OCI-LY3 (cell line): ENCODE measurements at regions not wholly inside any gene's neighbourhood (a gene's known extent, or its start where the extent isn't known, plus 50 kb on each side); places are given as distances from the start of the nearest gene placed in this dataset.

ENCODE experiments used
- H2AFZ ChIP-seq: fragments of 200-600, 300-600 bp; shearing (Covaris generic); 2 replicates; pipeline ENCODE4 v1.6.0; 2014; ENCODE audit warnings: antibody characterized with exemption, low read depth, low read length
- H3K27ac ChIP-seq: fragments of 200-600, 300-600 bp; sonication (generic); 2 replicates; pipeline ENCODE4 v1.5.1; 2014; ENCODE audit warnings: mild to moderate bottlenecking, low read length, moderate library complexity, mixed read lengths
- H3K27me3 ChIP-seq: fragments of 200-600, 300-600 bp; sonication (generic); 2 replicates; pipeline ENCODE4 v1.6.1; 2014; ENCODE audit warnings: low read depth, low read length, mixed read lengths
- H3K36me3 ChIP-seq: fragments of 200-600, 300-600 bp; sonication (generic); replicated peaks from 2 replicates; pipeline ENCODE3; 2014; ENCODE audit warnings: low read depth, low read length, mixed read lengths
- H3K4me1 ChIP-seq: fragments of 300-600, 200-600 bp; sonication (generic); 2 replicates; pipeline ENCODE4 v1.6.1; 2014; ENCODE audit warnings: low read length, mixed read lengths
- H3K4me2 ChIP-seq: fragments of 200-600, 300-600 bp; sonication (generic); 2 replicates; pipeline ENCODE4 v1.6.1; 2014; ENCODE audit warnings: low read length, mixed read lengths
- H3K4me3 ChIP-seq: fragments of 300-600, 200-600 bp; sonication (generic); 2 replicates; pipeline ENCODE4 v1.5.1; 2014; ENCODE audit warnings: antibody characterized with exemption, mild to moderate bottlenecking, low read length, moderate library complexity
- H3K79me2 ChIP-seq: fragments of 300-600, 200-600 bp; shearing (Covaris generic); 2 replicates; pipeline ENCODE4 v1.6.1; 2014; ENCODE audit warnings: mild to moderate bottlenecking, low read length, mixed read lengths
- H3K9ac ChIP-seq: fragments of 300-600, 200-600 bp; shearing (Covaris generic); 2 replicates; pipeline ENCODE4 v1.6.0; 2014; ENCODE audit warnings: mild to moderate bottlenecking, low read length, moderate library complexity
- H3K9me3 ChIP-seq: fragments of 200-600, 300-600 bp; shearing (Covaris generic); 2 replicates; pipeline ENCODE4 v1.6.1; 2014; ENCODE audit warnings: low read length, mixed read lengths; ENCODE audit not compliant: insufficient read depth
- H4K20me1 ChIP-seq: fragments of 200-600, 300-600 bp; sonication (generic); 2 replicates; pipeline ENCODE4 v1.6.1; 2016; ENCODE audit warnings: low read length, mixed read lengths; ENCODE audit not compliant: insufficient read depth
- EZH2phosphoT487 ChIP-seq: fragments of 200-600 bp; shearing (Covaris generic); IDR thresholded peaks from 2 replicates; pipeline ENCODE4 v1.6.1; 2018; ENCODE audit warnings: antibody characterized with exemption, mixed run types, low read depth
- TF ChIP-seq, protein P1 (sequence below): fragments of 200-600, 300-600 bp; sonication (generic); IDR thresholded peaks from 2 replicates; pipeline ENCODE4 v1.5.1; 2014; ENCODE audit warnings: antibody characterized with exemption, low read length, low read depth

DNA sequence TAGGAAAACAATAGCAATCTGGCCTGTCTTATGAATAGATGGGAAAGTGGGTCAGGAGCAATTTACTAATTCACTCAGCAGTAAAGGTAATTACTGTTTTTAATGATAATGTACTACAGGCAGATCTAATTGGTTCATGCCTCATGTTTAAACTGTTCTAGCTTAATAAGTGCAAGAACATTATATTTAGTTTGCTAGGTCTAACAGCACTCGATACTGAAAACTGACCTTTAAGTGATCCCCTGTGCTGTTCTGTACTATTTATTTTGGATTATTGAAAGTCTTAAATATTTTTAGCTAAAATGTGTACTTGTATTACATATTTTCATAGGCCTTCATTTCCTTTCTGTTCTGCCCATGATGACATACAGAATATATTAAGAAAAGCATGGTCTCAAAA is 998.0 kb upstream of the GJE1 start:
- Histone ChIP-seq H3K9ac (no peak overlapping the region), H3K79me2 (no peaks in the 10 kb centered on the region), H3K27me3 (no peaks in the 10 kb centered on the region), H2AFZ (no peak overlapping the region), H3K4me3 (no peak overlapping the region), H4K20me1 (no peaks in the 10 kb centered on the region), H3K36me3 (no peaks in the 10 kb centered on the region), H3K4me2 (no peak overlapping the region), H3K27ac (no peak overlapping the region), H3K4me1 (no peaks in the 10 kb centered on the region), H3K9me3 (no peaks in the 10 kb centered on the region)
- TF ChIP-seq EZH2phosphoT487: no peak

DNA sequence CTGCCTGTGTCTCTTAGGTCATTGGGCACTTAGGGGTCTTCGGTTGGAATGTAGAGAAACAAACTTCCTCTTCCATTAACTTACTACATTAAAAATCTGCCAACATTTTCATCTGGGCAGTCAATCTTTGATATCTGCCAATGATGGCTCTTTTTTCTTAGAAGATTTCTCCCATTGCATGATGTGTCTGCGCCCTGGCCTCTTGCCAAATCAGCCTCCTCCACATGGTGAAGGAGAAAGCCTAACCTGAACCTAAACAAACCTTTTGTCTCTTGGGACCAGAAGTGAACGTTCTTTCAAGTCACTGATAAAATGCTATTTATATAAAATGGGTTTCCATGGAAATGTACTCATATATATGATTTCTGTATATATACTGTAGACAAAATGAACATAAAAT is 998.9 kb upstream of the GJE1 start:
- Histone ChIP-seq H3K36me3 (no peaks in the 10 kb centered on the region), H3K9me3 (no peaks in the 10 kb centered on the region), H3K4me3 (no peak overlapping the region), H3K27ac (no peak overlapping the region), H3K4me2 (no peak overlapping the region), H3K27me3 (no peaks in the 10 kb centered on the region), H2AFZ (no peak overlapping the region), H3K9ac (no peak overlapping the region), H3K79me2 (no peaks in the 10 kb centered on the region), H3K4me1 (no peaks in the 10 kb centered on the region), H4K20me1 (no peaks in the 10 kb centered on the region)
- TF ChIP-seq EZH2phosphoT487: no peak
- TF ChIP-seq, protein P1, sequence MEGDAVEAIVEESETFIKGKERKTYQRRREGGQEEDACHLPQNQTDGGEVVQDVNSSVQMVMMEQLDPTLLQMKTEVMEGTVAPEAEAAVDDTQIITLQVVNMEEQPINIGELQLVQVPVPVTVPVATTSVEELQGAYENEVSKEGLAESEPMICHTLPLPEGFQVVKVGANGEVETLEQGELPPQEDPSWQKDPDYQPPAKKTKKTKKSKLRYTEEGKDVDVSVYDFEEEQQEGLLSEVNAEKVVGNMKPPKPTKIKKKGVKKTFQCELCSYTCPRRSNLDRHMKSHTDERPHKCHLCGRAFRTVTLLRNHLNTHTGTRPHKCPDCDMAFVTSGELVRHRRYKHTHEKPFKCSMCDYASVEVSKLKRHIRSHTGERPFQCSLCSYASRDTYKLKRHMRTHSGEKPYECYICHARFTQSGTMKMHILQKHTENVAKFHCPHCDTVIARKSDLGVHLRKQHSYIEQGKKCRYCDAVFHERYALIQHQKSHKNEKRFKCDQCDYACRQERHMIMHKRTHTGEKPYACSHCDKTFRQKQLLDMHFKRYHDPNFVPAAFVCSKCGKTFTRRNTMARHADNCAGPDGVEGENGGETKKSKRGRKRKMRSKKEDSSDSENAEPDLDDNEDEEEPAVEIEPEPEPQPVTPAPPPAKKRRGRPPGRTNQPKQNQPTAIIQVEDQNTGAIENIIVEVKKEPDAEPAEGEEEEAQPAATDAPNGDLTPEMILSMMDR: no peak

DNA sequence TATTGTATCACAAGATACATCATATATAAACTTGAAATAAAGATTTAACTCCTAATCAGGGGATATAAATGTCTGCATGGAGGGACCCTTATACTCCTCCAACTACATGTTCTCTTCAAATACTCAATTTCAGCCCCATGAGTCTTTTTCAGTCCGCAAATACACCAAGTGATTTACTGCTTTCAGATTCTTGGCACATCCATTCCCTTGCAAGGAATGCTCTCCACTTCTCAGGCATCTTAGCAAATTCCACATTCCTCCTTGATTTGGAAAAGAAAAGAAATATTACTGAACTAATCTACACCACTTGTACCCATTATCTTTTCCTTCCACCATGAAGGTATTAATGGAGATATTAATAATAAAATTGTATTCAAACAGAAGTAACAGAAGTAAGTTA is 999.4 kb upstream of the GJE1 start:
- Histone ChIP-seq H3K9me3 (no peaks in the 10 kb centered on the region), H3K4me1 (no peaks in the 10 kb centered on the region), H3K27ac (no peak overlapping the region), H3K27me3 (no peaks in the 10 kb centered on the region), H3K36me3 (no peaks in the 10 kb centered on the region), H3K9ac (no peak overlapping the region), H2AFZ (no peak overlapping the region), H4K20me1 (no peaks in the 10 kb centered on the region), H3K4me3 (no peak overlapping the region), H3K79me2 (no peaks in the 10 kb centered on the region), H3K4me2 (no peak overlapping the region)
- TF ChIP-seq, protein P1: no peak
- TF ChIP-seq EZH2phosphoT487: no peak

- no peak for TF ChIP-seq EZH2phosphoT487
- TF ChIP-seq, protein P1: no peak
- H3K9me3 ChIP-seq: no peaks in the 10 kb centered on the region
These were observed 1001.1 kb upstream of the GJE1 start for GRCh38 chr6:141131616-141132015.

GRCh38 chr6:141123497-141123896 is 1009.2 kb upstream of the GJE1 start:
- no peak overlapping the region for H2AFZ ChIP-seq
- no peak overlapping the region for H3K9ac ChIP-seq
- H3K27ac ChIP-seq: no peak overlapping the region
- H3K36me3 ChIP-seq: no peaks in the 10 kb centered on the region
- peaks cover 7% of the 10 kb centered on the region; the same call in 1 of the 2 replicates for H3K4me1 ChIP-seq
- H3K4me2 ChIP-seq: no peak overlapping the region
- H3K27me3 ChIP-seq: no peaks in the 10 kb centered on the region
- no peaks in the 10 kb centered on the region for H4K20me1 ChIP-seq
- TF ChIP-seq EZH2phosphoT487: no peak
- TF ChIP-seq, protein P1: no peak
- no peaks in the 10 kb centered on the region for H3K79me2 ChIP-seq
- no peak overlapping the region for H3K4me3 ChIP-seq
- H3K9me3 ChIP-seq: no peaks in the 10 kb centered on the region

More at GRCh38 chr6:141131616-141132015, 1001.1 kb upstream of the GJE1 start:
- Histone ChIP-seq H3K4me2 (no peak overlapping the region), H3K4me3 (no peak overlapping the region), H2AFZ (no peak overlapping the region), H3K27me3 (no peaks in the 10 kb centered on the region), H4K20me1 (no peaks in the 10 kb centered on the region), H3K4me1 (no peaks in the 10 kb centered on the region), H3K79me2 (no peaks in the 10 kb centered on the region), H3K36me3 (no peaks in the 10 kb centered on the region), H3K27ac (no peak overlapping the region), H3K9ac (no peak overlapping the region)
